Stimulated activated CD4-positive, alpha-beta T cell treated with anti-CD3 and anti-CD28 coated beads, Interleukin-1b, Interleukin-23, amount 100 ng/mL, for 1 hour (primary cell): ENCODE measurements at regions not wholly inside any gene's neighbourhood (a gene's known extent, or its start where the extent isn't known, plus 50 kb on each side); places are given as distances from the start of the nearest gene placed in this dataset.

Source experiments
- DNase-seq, 2 donors: peaks; one replicate each; pipeline ENCODE4 v3.0.0-alpha.2; 2020; ENCODE audit warnings: low read depth in 2 of 2

DNA sequence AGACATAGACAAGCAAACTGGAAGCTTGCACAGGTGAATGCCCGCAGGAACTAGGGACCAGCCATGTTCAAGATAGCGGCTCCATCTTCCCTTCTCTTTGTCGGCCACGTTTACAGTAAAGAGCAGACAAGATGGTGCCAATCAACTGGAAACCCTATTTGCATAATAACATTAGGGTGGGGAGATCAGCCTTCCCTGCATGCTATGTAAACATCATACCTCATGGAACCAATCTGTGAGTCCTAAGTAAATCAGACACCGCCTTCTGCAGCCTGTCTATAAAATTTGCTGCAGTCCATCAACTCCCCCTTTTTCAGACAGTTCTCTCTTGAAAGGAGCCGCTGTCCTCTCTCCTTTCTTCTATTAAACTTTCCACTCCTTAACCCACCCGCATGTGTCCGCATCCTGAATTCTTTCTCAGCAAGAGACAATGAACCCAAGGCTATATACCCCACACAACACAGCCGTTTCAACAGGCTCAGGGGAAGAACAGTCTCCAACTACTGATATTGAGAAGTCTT lies 384.4 kb downstream of the EIPR1 start:
- DNase-seq = no peak

DNA sequence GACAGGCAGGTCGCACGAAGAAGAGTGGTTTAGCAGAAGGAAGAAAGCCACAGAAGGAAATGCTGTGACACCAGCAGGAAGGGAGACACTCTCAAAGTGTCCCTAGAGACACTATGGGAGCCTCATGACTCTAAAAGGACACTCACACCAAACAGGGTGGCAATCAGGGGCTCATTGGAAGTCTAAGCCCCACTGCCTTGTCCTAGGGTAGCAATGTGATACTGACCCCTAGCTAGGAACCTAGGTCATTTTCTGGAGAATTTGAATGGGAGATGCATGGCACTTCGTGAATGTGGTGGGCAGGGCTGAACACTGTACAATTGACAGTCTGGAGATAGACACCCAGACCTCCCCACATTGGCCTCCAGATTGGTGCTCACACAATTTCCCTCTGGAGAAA lies 385.0 kb downstream of the EIPR1 start:
- no peak for DNase-seq

GRCh38 chr2:2985020-2985419 lies 392.6 kb downstream of the EIPR1 start:
- DNase-seq = no peak

GRCh38 chr2:2981000-2981399 lies 396.6 kb downstream of the EIPR1 start:
- DNase-seq = no peak

DNA sequence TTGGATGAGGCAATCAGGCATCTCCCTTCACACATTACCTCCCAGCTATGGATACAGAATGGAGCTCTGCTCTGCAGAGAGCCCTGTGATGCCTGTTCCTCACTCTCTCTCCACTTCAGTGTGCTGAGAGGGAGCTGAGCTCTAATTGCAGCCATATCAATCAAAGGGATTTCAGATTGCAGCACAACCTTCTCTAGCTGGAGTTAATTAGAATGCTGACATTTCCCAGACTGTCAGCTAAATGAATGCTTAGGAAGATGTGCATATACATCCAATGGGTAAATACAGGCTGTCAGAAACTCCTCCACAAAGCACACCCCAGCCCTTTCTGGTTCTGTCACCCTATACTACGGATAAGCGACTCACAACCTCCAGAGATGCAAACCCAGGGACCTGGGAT lies 402.6 kb downstream of the EIPR1 start:
- DNase-seq = no peak

DNA sequence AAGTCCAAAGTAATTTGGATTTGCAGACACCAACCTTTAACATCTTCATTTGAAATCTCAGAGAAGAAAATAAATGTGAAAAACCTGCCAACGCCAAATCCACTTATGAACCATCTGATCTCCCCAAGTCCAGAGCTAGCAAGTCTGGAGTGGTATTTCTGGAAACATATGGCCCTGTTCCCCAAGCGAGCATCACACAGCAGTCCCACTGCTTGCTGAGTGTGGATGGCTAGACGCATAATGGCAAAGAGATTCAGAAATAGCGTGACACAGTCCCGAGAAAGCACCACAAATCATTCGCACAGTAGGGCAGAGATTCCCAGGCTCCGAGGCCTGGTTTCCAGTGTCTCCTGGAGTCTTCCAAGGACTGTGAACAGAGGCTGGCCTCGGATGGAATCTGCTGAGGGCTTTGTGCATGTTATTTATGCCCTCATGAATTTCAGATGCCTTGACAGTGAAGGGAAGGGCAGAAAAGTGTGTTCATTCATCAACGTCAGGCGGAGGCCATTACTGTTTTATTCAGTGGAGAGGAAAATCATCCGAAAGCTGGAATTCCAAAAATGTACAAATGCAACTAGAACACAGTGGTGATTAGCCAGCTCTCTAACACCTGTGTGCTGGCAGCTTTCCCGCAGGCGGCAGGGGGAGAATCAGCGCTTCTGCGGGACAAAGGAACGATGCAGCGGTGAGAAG lies 417.0 kb downstream of the EIPR1 start:
- no peak for DNase-seq

- DNase-seq = no peak
Observed at GRCh38 chr2:2950403-2950952, 427.1 kb downstream of the EIPR1 start.

DNA sequence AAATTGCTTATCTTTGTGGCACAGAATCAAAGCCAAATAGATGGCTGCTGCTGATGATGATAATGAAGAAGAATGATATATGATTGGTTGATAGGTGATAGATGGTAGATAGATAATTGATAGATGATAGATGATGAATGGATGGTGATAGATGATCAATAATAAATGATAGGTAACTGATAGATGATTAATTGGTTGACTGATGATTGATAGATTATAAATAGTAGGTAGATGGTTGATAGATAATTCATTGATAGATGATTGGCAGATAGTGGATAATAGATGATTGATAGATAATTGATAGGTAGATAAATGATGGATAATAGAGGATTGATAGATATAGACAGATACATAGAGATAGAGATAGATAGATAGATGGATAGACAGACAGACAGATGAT lies 430.2 kb downstream of the EIPR1 start:
- DNase-seq = no peak

GRCh38 chr2:2942906-2943305 lies 434.7 kb downstream of the EIPR1 start:
- DNase-seq = no peak

- DNase-seq = no peak
Observed at GRCh38 chr2:2942225-2942624, 435.4 kb downstream of the EIPR1 start.

GRCh38 chr2:2941205-2941604 lies 436.4 kb downstream of the EIPR1 start:
- DNase-seq = no peak

DNA sequence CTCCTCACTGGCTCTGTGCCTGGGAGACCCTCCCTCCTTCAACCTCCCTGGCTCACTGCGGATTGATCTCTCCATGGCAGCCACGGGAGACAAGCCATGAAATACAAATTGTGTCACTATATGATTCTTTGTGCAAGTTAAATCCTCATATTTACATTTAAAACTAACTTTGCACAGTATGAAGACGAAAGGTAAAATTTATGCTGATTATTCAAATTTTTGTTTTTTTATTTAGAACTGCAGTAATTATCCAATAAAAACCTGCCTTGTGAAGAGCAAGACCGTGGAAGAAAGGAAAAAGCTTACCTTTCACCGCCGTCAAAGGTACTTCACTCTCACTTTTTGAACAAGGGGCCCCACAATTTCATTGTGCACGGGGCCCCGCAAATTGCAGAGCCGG lies 436.9 kb downstream of the EIPR1 start:
- DNase-seq = no peak

- DNase-seq = no peak
Observed at GRCh38 chr2:2940061-2940460, 437.6 kb downstream of the EIPR1 start.

DNA sequence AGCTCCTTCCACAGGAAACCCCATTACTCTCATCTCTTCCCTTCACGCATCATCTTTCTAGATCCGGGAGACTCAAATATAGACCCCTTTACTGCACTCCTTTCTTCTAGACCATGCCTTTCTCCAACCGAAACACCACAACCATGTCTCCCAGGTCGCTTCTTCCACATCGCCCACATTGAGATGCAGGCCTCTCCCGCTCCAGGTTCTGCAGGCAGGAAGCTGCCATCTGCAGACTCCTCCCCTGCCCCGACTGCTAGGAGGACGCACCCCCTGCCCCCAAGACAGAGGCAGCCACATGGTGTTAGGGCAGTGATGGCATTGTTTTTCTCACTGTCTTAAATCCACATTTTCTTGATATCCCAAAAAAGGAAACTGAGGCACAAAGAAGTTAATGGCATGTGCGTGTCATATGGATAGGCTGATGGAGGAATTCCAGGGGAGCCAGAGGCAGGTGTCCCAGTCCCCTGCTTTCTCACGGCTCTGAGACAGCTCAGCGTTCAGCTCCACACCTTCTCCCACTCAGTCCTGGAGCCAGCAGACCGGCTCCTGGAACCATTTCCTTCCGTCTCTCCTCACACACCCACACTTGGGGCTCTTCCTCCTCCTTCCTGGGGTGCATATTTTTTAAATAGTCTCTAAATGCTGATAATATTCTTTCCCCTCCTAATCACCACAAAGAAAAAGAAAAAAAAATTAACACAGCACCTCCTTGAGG lies 438.4 kb downstream of the EIPR1 start:
- no peak for DNase-seq

DNA sequence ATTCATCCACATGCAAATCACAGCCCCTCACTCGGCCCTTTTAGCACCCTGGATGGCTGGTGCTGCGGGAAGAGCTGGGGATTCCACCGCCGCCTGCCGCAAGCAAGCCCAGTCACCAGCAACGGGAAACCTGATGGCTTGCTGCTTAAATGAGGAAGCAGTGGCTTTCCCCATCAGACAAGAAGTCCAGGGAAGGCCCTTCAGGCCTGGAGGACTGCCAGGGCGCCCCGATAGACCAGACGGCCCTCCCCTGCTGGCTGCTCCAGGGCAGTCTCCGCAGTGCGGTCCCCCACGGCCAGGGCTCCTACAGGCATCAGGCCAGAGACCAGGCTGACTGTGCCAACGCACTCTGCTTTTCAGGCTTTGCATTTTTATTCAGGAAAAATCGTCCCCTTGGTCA lies 439.1 kb downstream of the EIPR1 start:
- DNase-seq = no peak

DNA sequence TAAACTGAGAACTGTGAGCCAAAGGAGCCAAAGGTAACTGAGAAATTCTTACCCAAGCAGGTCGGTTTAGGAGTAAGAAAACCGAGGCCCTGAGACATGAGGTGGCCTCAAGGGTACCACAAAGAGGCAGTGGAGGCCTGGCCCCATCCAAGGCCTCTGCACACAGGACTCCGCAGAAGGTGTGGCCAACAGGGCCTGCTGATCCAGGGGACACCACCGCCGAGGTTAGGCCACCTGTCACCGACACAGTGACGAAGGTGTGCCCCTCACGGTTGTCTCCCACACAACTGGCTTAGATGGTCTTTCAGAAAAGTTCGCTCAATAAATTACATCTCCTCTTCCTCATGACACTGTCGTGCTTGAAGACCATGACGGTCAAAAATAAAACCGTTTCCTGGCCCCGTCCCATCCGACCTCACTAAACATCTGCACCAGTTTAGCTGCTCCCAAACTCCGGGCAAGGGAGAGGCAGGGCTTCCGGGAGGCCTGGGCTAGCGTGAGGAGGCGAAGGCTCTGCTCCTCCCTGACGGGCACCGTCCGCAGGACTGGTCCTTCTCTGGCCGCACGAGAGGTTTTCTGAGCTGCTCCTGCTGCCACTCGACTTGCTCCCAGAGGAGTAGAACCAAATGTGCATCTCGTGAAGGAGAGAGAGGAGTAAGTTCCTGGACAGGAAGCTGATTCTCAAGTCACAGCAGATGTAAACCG lies 442.0 kb downstream of the EIPR1 start:
- no peak for DNase-seq

DNA sequence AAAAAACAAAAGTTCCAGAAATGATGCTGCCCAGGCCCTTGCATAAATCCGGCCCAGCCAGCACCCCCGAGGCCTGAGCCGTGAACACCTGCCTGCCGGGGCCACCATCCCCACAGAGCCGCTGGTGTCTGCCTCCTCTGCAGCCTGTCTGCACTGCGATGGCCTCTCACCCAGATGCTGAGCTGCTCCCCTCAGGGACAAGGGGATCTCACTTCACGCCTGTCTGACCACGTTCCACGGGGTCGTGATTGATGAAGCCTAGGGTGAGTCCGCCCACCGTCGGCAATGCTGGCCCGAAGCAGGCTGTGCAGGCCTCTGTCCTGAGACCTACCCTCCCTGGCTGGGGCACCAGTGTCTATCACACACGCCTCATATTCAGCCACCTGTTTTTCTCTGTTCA lies 444.2 kb downstream of the EIPR1 start:
- DNase-seq = no peak

- DNase-seq = no peak
Observed at GRCh38 chr2:2932692-2933305, 444.8 kb downstream of the EIPR1 start.

- no peak for DNase-seq
Observed at GRCh38 chr2:2932189-2932588, 445.4 kb downstream of the EIPR1 start.

GRCh38 chr2:2931318-2932075 lies 446.1 kb downstream of the EIPR1 start:
- no peak for DNase-seq

- DNase-seq = no peak
Observed at GRCh38 chr2:2930841-2931240, 446.8 kb downstream of the EIPR1 start.
